NCI-H2227 (cell line): ENCODE measurements at regions not wholly inside any gene's neighbourhood (a gene's known extent, or its start where the extent isn't known, plus 50 kb on each side); places are given as distances from the start of the nearest gene placed in this dataset.

Experiments
- DNase-seq: peaks from one replicate; lab custom pipeline; 2025; ENCODE audit not compliant: unreplicated experiment; lab: John Stamatoyannopoulos, UW

DNA sequence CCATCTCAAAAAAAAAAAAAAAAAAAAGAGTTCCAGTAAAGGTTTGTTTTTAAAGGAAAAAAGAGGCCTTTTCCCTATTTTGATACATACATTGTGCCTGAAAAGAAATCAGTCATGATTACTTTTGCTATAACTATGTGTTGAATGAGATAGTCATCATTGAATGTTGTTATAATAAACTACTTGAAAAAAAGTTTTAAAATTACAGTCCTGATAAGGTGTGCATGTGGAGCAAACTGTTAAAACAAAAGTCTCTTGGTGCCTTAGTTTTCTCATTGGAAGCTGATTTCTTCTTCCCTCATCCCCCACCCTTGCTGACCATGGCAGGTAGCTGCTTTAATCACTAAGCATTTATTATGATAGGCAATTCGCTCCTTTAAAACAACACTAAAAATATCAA lies 172.3 kb upstream of the TBCA start:
- DNase-seq, result no peak

- DNase-seq, result no peak
Measured at GRCh38 chr5:77947041-77947428, 170.9 kb upstream of the TBCA start.

GRCh38 chr5:77946381-77947040 lies 170.4 kb upstream of the TBCA start:
- no peak for DNase-seq

- DNase-seq, result no peak
Measured at GRCh38 chr5:77945874-77946273, 169.7 kb upstream of the TBCA start.

DNA sequence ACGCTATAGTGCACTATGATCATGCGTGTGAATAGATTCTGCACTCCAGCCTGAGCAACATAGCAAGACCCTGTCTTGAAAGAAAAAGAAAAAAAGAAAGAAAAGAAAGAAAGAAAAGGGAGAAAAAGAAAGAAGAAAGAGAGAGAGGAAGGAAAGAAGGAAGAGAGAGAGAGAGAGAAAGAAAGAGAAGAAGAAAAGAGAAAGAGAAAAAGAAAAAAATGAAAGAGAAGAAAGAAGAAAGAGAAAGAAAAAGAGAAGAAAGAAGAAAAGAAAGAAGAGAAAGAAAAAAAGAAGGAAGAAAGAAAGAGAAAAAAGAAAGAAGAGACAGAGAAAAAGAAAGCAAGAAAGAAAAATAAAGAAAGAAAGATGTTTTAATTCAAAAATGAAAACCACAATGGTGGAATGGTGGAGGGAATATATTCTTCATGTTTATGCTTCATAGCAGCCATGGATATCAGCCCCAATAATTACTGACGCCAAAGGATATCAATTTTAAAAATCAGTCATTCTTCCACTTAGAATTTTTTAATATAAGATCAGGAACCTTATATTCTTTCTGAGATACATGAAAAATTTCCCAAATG lies 168.7 kb upstream of the TBCA start:
- no peak for DNase-seq

- no peak for DNase-seq
Measured at GRCh38 chr5:77943851-77944250, 167.7 kb upstream of the TBCA start.

- DNase-seq, result no peak
Measured at GRCh38 chr5:77942578-77943239, 166.6 kb upstream of the TBCA start.

DNA sequence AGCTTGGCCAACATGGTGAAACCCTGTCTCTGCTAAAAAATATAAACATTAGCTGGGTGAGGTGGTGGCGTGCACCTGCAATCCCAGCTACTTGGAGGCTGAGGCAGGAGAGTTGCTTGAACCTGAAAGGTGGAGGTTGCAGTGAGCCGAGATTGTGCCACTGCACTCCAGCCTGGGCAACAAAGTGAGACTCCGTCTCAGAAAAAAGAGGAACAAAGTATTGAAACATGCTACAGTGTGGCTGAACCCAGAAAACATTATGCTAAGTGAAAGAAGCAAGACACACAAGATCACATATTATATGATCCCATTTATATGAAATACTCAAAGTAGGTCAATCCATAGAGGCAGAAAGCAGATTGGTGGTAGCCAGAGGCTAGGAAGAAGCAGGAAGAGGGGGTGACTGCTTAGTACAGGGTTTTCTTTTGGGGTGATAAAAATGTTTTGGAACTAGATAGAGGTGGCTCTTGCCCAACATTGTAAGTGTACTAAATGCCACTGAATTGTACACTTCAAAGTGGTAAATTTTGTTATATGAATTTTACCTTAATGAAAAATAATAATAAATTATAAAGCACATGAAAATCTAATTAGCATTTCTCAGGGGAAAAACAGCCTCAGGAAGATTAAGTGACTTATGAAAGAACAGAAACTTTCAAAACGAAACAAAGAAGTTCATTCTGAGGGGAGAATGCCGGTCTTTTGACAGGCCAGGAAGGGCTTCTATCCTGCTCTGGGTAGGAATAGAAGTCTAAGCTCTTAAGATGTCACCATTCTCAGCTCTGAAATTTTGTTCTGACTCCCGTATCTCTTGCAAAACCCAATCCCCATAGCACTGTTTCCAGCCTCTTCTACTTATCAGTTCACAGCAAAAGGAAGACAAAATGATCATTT lies 161.1 kb upstream of the TBCA start:
- DNase-seq, result no peak

DNA sequence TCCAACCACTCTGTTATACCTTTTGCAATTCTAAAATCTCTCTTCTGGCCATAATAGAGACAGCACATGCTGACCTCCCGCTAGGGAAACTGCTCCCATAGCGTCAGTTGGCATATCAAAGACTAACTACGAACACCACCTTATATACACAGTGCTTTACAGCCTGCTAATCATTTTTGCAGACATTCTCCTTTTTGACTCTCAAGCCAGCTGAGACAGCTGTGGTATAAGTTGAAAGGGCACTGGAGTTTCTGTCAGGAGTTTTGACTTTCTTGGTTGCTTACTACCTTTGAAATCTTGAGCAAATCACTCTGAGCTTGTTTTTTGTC lies 160.2 kb upstream of the TBCA start:
- no peak for DNase-seq

DNA sequence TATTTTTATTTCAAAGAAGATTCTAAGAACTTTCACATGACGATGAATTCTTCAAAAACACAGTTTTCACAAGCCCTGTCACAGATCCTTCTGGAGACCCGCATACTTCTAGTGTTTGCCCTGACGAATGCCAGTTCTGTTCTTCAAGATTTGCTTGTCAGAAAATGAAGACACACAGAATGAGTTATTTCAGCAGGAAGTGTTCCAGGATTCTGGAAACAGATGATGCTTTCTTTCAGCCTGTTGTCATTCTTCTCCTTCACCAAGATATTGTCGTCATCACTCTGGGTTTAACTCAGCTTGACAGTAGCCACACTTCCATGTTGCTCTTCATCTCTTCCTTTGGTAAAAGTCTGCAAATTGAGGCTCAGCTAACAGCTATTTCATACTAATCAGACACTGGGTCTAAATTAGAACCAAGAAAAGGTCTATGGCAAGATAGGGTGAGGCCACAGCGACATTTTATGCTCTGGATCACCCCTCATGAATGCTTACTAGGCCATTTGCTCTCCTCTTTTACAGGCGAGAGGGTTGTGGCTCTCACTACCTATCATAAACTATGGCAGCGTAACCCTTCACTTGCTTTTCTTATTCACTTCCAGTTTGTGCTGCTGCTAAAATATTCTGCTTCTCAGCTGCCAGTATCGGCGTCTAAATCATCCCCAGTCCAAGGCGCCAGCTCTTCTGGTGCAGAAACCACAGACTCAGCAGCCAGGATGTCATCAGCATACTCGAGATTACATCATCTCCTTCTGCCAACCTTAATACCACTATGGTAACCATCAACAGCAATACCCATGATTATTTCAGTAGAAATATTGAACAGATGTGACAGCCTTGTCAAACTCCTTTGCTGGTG lies 159.6 kb upstream of the TBCA start:
- no peak for DNase-seq

DNA sequence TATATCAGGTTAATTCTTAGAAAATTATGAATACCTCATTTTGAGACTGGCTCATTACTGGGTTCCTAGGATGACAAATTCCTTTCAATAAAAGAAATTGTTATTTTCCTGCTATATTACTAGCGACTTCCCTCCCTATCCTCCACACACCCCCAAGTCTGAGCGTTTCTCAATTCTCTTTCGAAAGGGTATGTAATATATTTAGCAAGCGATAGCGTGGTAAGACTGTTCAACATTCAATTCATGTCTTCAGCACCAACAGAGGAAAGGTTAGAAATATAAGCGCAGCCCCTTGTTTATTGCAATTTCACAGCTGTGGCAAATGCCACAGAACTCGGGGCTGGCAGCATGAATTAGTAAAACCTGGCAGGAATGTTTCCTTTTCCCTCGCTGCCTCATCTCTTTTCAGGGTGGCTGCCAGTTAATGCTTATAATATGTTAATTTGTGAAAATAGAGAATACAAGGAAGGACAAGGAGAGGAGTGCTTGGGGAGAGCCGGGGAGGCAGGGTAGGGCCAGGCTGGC lies 152.7 kb upstream of the TBCA start:
- DNase-seq, result no peak

GRCh38 chr5:77926337-77926736 lies 150.2 kb upstream of the TBCA start:
- DNase-seq, result no peak

GRCh38 chr5:77925503-77925902 lies 149.4 kb upstream of the TBCA start:
- DNase-seq, result no peak

DNA sequence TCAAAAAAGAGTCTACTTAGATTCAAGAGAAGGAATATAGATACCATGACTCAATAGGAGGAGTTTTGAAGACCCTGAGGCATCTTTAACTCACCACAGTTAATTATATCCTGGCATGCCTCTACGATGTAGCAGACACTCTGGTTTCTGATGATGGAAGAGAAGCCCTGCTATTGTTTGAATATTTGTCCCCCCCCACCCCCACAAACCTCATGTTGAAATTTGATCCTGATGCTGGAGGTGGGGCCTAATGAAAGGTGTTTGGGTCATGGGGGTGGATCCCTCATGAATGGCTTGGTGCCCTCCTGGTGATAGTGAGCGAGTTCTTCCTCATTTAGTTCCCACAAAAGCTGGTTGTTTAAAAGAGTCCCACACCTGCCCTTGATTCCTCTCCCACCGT lies 147.9 kb upstream of the TBCA start:
- no peak for DNase-seq

GRCh38 chr5:77923666-77924065 lies 147.5 kb upstream of the TBCA start:
- no peak for DNase-seq

GRCh38 chr5:77921094-77921768 lies 145.1 kb upstream of the TBCA start:
- DNase-seq, result no peak

- no peak for DNase-seq
Measured at GRCh38 chr5:77920359-77921058, 144.4 kb upstream of the TBCA start.

- no peak for DNase-seq
Measured at GRCh38 chr5:77915346-77915745, 139.2 kb upstream of the TBCA start.

DNA sequence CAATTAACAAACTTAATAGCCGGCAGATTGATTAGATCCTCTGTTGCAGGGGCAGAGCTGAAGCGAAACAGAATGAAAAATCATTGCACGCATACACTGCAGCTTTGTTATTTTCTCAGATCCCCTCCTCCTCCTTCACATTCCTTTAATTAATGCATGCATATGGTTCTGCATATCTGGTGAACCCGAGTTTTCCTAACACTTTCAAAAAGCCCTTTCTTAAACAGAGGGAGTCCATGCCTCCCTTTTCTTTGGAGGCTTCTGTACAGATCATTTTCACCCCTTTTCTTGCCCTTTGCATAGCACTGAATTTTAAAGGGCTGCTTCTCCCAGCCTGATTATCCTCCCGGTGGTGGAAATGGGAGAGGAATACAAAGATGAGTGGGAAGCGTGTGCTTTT lies 136.6 kb upstream of the TBCA start:
- DNase-seq, result no peak
